DOHH2 (cell line): ENCODE measurements at regions not wholly inside any gene's neighbourhood (a gene's known extent, or its start where the extent isn't known, plus 50 kb on each side); places are given as distances from the start of the nearest gene placed in this dataset.

ENCODE experiments used
- CTCF ChIP-seq: fragments of 200-600 bp; sonication (generic); IDR thresholded peaks from one replicate; pipeline ENCODE4 v1.5.1; 2014; ENCODE audit warnings: antibody characterized with exemption, mild to moderate bottlenecking, low read depth, low read length; ENCODE audit not compliant: poor library complexity, severe bottlenecking
- EZH2phosphoT487 ChIP-seq: fragments of 200-600 bp; sonication (generic); IDR thresholded peaks from 2 replicates; pipeline ENCODE4 v1.6.1; 2017; ENCODE audit warnings: borderline replicate concordance, mild to moderate bottlenecking, antibody characterized with exemption, low read length, moderate library complexity, mixed read lengths

- TF ChIP-seq CTCF (no peak), EZH2phosphoT487 (no peak)
Measured at GRCh38 chr16:88328313-88328980, 54.3 kb upstream of the ZNF469 start.
